ENCODE measurements at regions not wholly inside any gene's neighbourhood (a gene's known extent, or its start where the extent isn't known, plus 50 kb on each side); places are given as distances from the start of the nearest gene placed in this dataset.

DNA sequence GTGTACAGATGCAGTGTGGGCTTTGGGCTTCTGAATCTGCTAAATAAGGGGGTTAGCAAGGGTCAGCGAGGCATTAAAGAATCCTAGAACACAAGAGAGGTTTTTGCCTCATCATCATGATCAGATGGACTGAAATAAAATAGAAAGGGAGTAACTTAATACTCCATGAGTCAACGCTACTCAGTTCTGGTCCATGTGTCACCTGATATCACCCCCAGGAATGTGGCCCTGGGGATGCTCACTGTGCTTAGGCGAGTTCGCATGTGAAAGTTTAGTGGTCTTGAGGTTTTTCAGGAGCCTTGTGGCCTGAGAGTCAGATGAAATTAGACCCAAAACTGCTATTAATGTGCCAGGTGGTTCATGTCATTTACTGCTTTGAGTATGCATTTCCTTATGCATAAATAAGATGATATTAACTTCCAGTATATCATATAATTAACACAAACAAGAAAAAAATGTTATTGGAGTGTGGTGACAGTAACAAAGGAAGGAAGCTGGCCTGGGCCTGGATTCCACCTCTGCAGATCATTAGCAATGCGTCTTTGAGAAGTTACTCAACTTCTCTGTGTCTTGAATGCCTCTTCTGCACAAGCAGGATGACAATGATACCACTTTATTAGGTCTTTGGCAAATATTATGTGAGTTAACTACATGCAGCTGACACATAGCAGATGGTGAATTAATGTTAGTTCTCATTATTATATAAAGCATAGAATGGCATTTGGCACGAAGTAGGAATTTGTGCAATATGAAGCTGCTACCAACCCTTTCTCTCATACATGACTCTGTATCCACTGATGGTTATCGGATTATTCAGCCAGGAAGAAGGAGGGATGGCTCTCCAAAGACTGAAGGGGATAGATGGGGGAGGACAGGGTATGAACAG, 1272.6 kb downstream of the AACS start:
- POLR2A ChIA-PET, result no interaction called here
- no peaks in the 10 kb centered on the region for H3K4me1 Mint-ChIP-seq (ENCODE audit: insufficient read depth, unreplicated experiment)
- peaks cover 7% of the 10 kb centered on the region for H3K9me3 Mint-ChIP-seq (ENCODE audit: unreplicated experiment)
- intact Hi-C loops (cut with micrococcal nuclease), result no loop called here
- TF ChIP-seq, protein P1, sequence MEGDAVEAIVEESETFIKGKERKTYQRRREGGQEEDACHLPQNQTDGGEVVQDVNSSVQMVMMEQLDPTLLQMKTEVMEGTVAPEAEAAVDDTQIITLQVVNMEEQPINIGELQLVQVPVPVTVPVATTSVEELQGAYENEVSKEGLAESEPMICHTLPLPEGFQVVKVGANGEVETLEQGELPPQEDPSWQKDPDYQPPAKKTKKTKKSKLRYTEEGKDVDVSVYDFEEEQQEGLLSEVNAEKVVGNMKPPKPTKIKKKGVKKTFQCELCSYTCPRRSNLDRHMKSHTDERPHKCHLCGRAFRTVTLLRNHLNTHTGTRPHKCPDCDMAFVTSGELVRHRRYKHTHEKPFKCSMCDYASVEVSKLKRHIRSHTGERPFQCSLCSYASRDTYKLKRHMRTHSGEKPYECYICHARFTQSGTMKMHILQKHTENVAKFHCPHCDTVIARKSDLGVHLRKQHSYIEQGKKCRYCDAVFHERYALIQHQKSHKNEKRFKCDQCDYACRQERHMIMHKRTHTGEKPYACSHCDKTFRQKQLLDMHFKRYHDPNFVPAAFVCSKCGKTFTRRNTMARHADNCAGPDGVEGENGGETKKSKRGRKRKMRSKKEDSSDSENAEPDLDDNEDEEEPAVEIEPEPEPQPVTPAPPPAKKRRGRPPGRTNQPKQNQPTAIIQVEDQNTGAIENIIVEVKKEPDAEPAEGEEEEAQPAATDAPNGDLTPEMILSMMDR (IDR thresholded peaks at IDR 0.05; ENCODE audit: unreplicated experiment), result no peak
- BruUV-seq (replicated peaks), result no TSS peak
- DNase-seq (ENCODE audit: unreplicated experiment), result peak; percentile 21
- CTCF ChIA-PET, result no interaction called here
- no peak overlapping the region for H3K4me3 Mint-ChIP-seq (ENCODE audit: unreplicated experiment)
- no peak overlapping the region for H3K27ac Mint-ChIP-seq (ENCODE audit: low read depth, unreplicated experiment)
- no peaks in the 10 kb centered on the region for H3K36me3 Mint-ChIP-seq (ENCODE audit: insufficient read depth, unreplicated experiment)
- no peaks in the 10 kb centered on the region for H3K27me3 Mint-ChIP-seq (ENCODE audit: insufficient read depth, unreplicated experiment)

DNA sequence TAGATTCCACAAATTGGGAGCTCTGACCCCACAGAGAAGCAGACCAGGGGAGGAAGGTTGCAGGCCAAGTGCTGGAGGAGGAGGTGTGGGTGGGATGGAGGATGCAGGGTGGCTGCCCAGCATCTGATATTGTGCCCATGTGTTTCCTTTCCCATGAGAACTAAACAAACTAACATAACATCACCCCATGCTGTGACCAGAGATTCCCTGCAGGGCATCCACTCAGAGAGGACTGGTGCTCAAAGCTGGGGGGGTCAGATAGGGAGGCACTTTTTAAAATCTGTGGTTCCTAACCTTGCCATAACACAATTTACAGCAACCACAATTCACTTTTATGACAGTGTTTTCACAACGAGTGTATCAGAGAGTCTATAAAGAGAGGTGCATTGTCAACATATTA, 1277.6 kb downstream of the AACS start:
- H3K9me3 Mint-ChIP-seq (ENCODE audit: unreplicated experiment), result no peaks in the 10 kb centered on the region
- POLR2A ChIA-PET, result no interaction called here
- H3K4me1 Mint-ChIP-seq (ENCODE audit: insufficient read depth, unreplicated experiment), result no peaks in the 10 kb centered on the region
- no peak for DNase-seq (ENCODE audit: unreplicated experiment)
- TF ChIP-seq, protein P1 (IDR thresholded peaks at IDR 0.05; ENCODE audit: unreplicated experiment), result no peak
- no peak overlapping the region for H3K27ac Mint-ChIP-seq (ENCODE audit: low read depth, unreplicated experiment)
- H3K36me3 Mint-ChIP-seq (ENCODE audit: insufficient read depth, unreplicated experiment), result no peaks in the 10 kb centered on the region
- no peaks in the 10 kb centered on the region for H3K27me3 Mint-ChIP-seq (ENCODE audit: insufficient read depth, unreplicated experiment)
- no peak overlapping the region for H3K4me3 Mint-ChIP-seq (ENCODE audit: unreplicated experiment)
- BruUV-seq (replicated peaks), result no TSS peak
- CTCF ChIA-PET, result no interaction called here
- intact Hi-C loops (cut with micrococcal nuclease), result no loop called here

DNA sequence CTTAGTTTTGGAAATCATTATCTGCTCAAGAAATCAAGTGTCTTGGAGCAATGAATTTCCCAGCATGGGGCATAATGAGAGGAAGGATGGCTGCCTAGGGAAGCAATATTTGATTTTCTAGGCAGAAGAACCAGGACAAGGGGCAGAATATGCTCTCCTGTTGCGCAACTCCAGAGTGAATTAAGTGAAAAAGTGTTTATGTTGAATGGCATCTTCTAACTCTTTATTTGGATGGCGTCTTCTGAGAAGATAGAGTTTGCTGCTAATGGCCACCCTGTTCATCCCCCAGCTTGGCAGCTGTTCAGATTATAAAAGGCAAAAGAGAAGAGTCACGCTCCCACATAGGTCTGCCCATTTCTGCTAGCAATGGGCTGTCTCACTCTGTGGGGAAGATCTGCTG, 1278.1 kb downstream of the AACS start:
- Mint-ChIP-seq H3K4me1 (ENCODE audit: insufficient read depth, unreplicated experiment) (no peaks in the 10 kb centered on the region), H3K9me3 (ENCODE audit: unreplicated experiment) (no peaks in the 10 kb centered on the region), H3K27me3 (ENCODE audit: insufficient read depth, unreplicated experiment) (no peaks in the 10 kb centered on the region), H3K4me3 (ENCODE audit: unreplicated experiment) (no peak overlapping the region), H3K27ac (ENCODE audit: low read depth, unreplicated experiment) (no peak overlapping the region), H3K36me3 (ENCODE audit: insufficient read depth, unreplicated experiment) (peaks cover under 1% of the 10 kb centered on the region)
- BruUV-seq (replicated peaks), result no TSS peak
- intact Hi-C loops (cut with micrococcal nuclease), result no loop called here
- CTCF ChIA-PET, result no interaction called here
- TF ChIP-seq, protein P1 (IDR thresholded peaks at IDR 0.05; ENCODE audit: unreplicated experiment), result no peak
- no peak for DNase-seq (ENCODE audit: unreplicated experiment)
- POLR2A ChIA-PET, result no interaction called here

DNA sequence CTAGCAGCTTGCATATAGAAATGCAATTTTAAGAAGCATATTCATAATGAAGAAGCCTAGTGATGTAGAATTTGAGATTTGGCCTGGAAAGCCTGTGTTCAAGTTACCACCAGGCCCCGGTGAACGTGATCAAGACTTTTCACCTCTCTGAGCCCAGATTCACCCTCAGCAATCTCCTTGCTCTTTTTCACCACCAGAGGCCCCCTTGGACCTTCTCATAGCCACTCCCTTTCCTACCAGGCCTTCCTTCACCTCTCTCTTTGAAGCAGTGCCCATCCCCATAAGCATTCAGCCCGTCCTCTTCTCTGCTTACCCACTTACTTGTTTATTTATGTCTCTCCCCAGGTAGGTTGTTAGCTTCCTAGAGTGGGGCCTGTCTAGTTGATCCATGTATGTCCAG, 1280.9 kb downstream of the AACS start:
- intact Hi-C loops (cut with micrococcal nuclease), result loop anchor here (2.0 to 5.0 kb wide), 2 partner anchors 271 to 401 kb away; no protein-coding TSS in a partner anchor
- ChIA-PET POLR2A (no interaction called here), CTCF (interaction anchor here (0.7 kb wide), 1 partner anchor 47 kb away, joined by 3 read pairs; no protein-coding TSS in a partner anchor)
- Mint-ChIP-seq H3K27me3 (ENCODE audit: insufficient read depth, unreplicated experiment) (no peaks in the 10 kb centered on the region), H3K4me1 (ENCODE audit: insufficient read depth, unreplicated experiment) (no peaks in the 10 kb centered on the region), H3K4me3 (ENCODE audit: unreplicated experiment) (no peak overlapping the region), H3K27ac (ENCODE audit: low read depth, unreplicated experiment) (no peak overlapping the region), H3K9me3 (ENCODE audit: unreplicated experiment) (no peaks in the 10 kb centered on the region), H3K36me3 (ENCODE audit: insufficient read depth, unreplicated experiment) (peaks cover 4% of the 10 kb centered on the region)
- TF ChIP-seq, protein P1 (IDR thresholded peaks at IDR 0.05; ENCODE audit: unreplicated experiment), result peak; percentile 12
- BruUV-seq (replicated peaks), result no TSS peak
- DNase-seq (ENCODE audit: unreplicated experiment), result no peak
